ENCODE measurements at regions not wholly inside any gene's neighbourhood (a gene's known extent, or its start where the extent isn't known, plus 50 kb on each side); places are given as distances from the start of the nearest gene placed in this dataset.

DNA sequence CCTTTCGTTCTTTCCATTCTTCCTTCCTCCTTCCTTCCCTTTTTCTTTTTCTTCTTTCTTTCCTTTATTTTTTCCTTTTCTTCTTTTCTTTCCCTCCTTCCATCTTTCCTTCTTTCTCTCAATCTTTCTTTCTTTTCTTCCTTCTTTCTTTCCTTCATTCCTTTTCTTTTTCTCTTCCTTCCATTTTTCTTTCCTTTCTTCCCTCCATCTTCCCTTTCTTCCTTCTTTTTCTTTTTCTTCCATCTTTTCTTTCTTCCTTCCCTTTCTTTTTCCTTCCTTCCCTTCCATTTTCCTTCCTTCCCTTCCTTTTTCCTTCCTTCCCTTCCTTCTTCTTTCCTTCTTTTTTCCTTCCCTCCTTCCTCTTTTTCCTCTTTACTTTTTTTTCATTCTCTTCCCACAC lies 568.7 kb downstream of the GALR1 start (continued):
- TF ChIP-seq EEA1 (CRISPR knock-in tag; IDR thresholded peaks at IDR 0.05; ENCODE audit: borderline replicate concordance) = no peak
- no peak for TF ChIP-seq SRSF9 (IDR thresholded peaks at IDR 0.05; ENCODE audit: borderline replicate concordance, insufficient read depth, low read depth, low read length, poor library complexity, severe bottlenecking)
- TF ChIP-seq ZFP62 (CRISPR knock-in tag; IDR thresholded peaks at IDR 0.05) = no peak
- TF ChIP-seq WIZ (CRISPR knock-in tag; IDR thresholded peaks at IDR 0.05) = no peak

- Histone ChIP-seq H3K79me2 (ENCODE audit: insufficient read depth, low read length) (no peaks in the 10 kb centered on the region), H3K4me3 (replicated peaks in 1 of 3; ENCODE audit: insufficient read depth in 1 of 3, low read depth in 2 of 3, low read length in 3 of 3) (no peak overlapping the region), H3K4me2 (ENCODE audit: low read depth, low read length) (no peak overlapping the region), H3K27me3 (ENCODE audit: control insufficient read depth in 1 of 2, insufficient read depth in 2 of 2, low read length in 2 of 2) (peaks cover 0 to 6% of the 10 kb centered on the region in 2 experiments; a peak in 2 of 5 replicates), H2AFZ (ENCODE audit: low read length) (no peak overlapping the region), H3K9me3 (ENCODE audit: low read length) (peaks cover 17% of the 10 kb centered on the region), H3K9ac (ENCODE audit: insufficient read depth, low read depth, low read length) (no peak overlapping the region), H4K20me1 (ENCODE audit: insufficient read depth, low read length) (no peaks in the 10 kb centered on the region), H3K27ac (ENCODE audit: extremely low read length, insufficient read depth, low read length) (no peak overlapping the region), H3K36me3 (replicated peaks in 1 of 2; ENCODE audit: control insufficient read depth in 1 of 2, insufficient read depth in 2 of 2, low read length in 2 of 2) (no peaks in the 10 kb centered on the region), H3K4me1 (ENCODE audit: insufficient read depth, low read length) (no peaks in the 10 kb centered on the region)
- no TSS peak for BruUV-seq (replicated peaks)
- FAIRE-seq = no peak
- no peak for TF ChIP-seq FUBP1 (CRISPR knock-in tag; IDR thresholded peaks at IDR 0.05; ENCODE audit: borderline replicate concordance)
- TF ChIP-seq, protein P1, sequence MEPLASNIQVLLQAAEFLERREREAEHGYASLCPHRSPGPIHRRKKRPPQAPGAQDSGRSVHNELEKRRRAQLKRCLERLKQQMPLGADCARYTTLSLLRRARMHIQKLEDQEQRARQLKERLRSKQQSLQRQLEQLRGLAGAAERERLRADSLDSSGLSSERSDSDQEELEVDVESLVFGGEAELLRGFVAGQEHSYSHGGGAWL (CRISPR knock-in tag; IDR thresholded peaks at IDR 0.05) = no peak
- TF ChIP-seq ZNF292 (CRISPR knock-in tag; IDR thresholded peaks at IDR 0.05; ENCODE audit: borderline replicate concordance, low read depth) = no peak
- TF ChIP-seq TCF7L2 (IDR thresholded peaks at IDR 0.05; ENCODE audit: low read depth, low read length) = no peak
- no peak for TF ChIP-seq FOXK1 (CRISPR knock-in tag; IDR thresholded peaks at IDR 0.05; ENCODE audit: borderline replicate concordance, low read depth)
- no peak for TF ChIP-seq STAT5B (CRISPR knock-in tag; IDR thresholded peaks at IDR 0.05)
- TF ChIP-seq SOX6 (IDR thresholded peaks at IDR 0.05) = no peak
- TF ChIP-seq SOX6 (CRISPR knock-in tag; IDR thresholded peaks at IDR 0.05) = no peak
- TF ChIP-seq TOE1 (CRISPR knock-in tag; IDR thresholded peaks at IDR 0.05) = no peak
- no peak for TF ChIP-seq ZNF24 (IDR thresholded peaks at IDR 0.05)
- TF ChIP-seq KMT2B (CRISPR knock-in tag; IDR thresholded peaks at IDR 0.05) = no peak
- no peak for TF ChIP-seq ZNF12 (CRISPR knock-in tag; IDR thresholded peaks at IDR 0.05)
- TF ChIP-seq ZNF737 (CRISPR knock-in tag; IDR thresholded peaks at IDR 0.05; ENCODE audit: borderline replicate concordance) = no peak
- TF ChIP-seq CCDC6 (CRISPR knock-in tag; IDR thresholded peaks at IDR 0.05) = no peak
- no peak for TF ChIP-seq NCOA5 (CRISPR knock-in tag; IDR thresholded peaks at IDR 0.05)
- no peak for TF ChIP-seq POLR2AphosphoS5 (IDR thresholded peaks at IDR 0.05; ENCODE audit: low read depth, low read length)
- TF ChIP-seq ATF5 (CRISPR knock-in tag; IDR thresholded peaks at IDR 0.05; ENCODE audit: low read depth) = no peak
- no peak for ATAC-seq
- no peak for DNase-seq (ENCODE audit: low spot score)
- ChIA-PET POLR2A (no interaction called here), CTCF (ENCODE audit: low intra/inter-chr PET ratio, low total read pairs) (no interaction called here)
- WGBS (ENCODE audit: low lambda C conversion rate) = 22% methylated on average over 9 of the region's 14 CpGs
- intact Hi-C loops (cut with micrococcal nuclease; ENCODE audit: unreplicated experiment) (no loop called here), in situ Hi-C loops (cut with HindIII; ENCODE audit: extremely low pct_ligation_motif_present, low pct_unique_long_range_greater_than_20kb) (no loop called here)
Measured at GRCh38 chr18:77820472-77820871, 570.8 kb downstream of the GALR1 start.

Data from HepG2 (cell line).